Renal cortex interstitium (tissue), 11 donors: ENCODE measurements at regions not wholly inside any gene's neighbourhood (a gene's known extent, or its start where the extent isn't known, plus 50 kb on each side); places are given as distances from the start of the nearest gene placed in this dataset.

ENCODE experiments used
- DNase-seq, 11 donors: peaks; one replicate each; pipeline ENCODE4 v3.0.0-alpha.2; 2013; ENCODE audit warnings: low read depth in 9 of 11, low spot score in 4 of 11; ENCODE audit errors: extremely low read depth in 1 of 11

GRCh38 chr2:176725873-176726645 lies 456.8 kb downstream of the MTX2 start:
- DNase-seq: no peak

GRCh38 chr2:176727696-176728095 lies 458.5 kb downstream of the MTX2 start:
- DNase-seq: no peak

GRCh38 chr2:176729706-176730569 lies 460.7 kb downstream of the MTX2 start:
- DNase-seq: peak in 7 of 11 donors; percentile 41 to 67 (median 54)

- DNase-seq: no peak
Observed at GRCh38 chr2:176732780-176733179, 463.5 kb downstream of the MTX2 start.

- no peak for DNase-seq
Observed at GRCh38 chr2:176733698-176734430, 464.6 kb downstream of the MTX2 start.

GRCh38 chr2:176734868-176735267 lies 465.6 kb downstream of the MTX2 start:
- no peak for DNase-seq

- no peak for DNase-seq
Observed at GRCh38 chr2:176742271-176742670, 470.3 kb upstream of the HNRNPA3 start.

GRCh38 chr2:176743671-176744070 lies 468.9 kb upstream of the HNRNPA3 start:
- DNase-seq: no peak

GRCh38 chr2:176744146-176744545 lies 468.4 kb upstream of the HNRNPA3 start:
- DNase-seq: no peak

- no peak for DNase-seq
Observed at GRCh38 chr2:176745543-176746200, 466.9 kb upstream of the HNRNPA3 start.

GRCh38 chr2:176746411-176746810 lies 466.2 kb upstream of the HNRNPA3 start:
- no peak for DNase-seq

- DNase-seq: peak in 2 of 11 donors; percentile 38 to 46
Observed at GRCh38 chr2:176747506-176747905, 465.1 kb upstream of the HNRNPA3 start.

GRCh38 chr2:176747928-176748327 lies 464.7 kb upstream of the HNRNPA3 start:
- DNase-seq: peak in 1 of 11 donors; percentile 34

- DNase-seq: no peak
Observed at GRCh38 chr2:176748662-176749061, 463.9 kb upstream of the HNRNPA3 start.

- no peak for DNase-seq
Observed at GRCh38 chr2:176751314-176752227, 461.0 kb upstream of the HNRNPA3 start.

GRCh38 chr2:176752295-176752694 lies 460.3 kb upstream of the HNRNPA3 start:
- DNase-seq: no peak

- no peak for DNase-seq
Observed at GRCh38 chr2:176753205-176753604, 459.4 kb upstream of the HNRNPA3 start.
